ENCODE measurements at regions not wholly inside any gene's neighbourhood (a gene's known extent, or its start where the extent isn't known, plus 50 kb on each side); places are given as distances from the start of the nearest gene placed in this dataset.

GRCh38 chr1:199955235-199955634, 72.3 kb upstream of the NR5A2 start:
- in situ Hi-C loops (cut with MboI; ENCODE audit: low pct_unique_long_range_greater_than_20kb, low sequenced_read_pairs, unreplicated experiment): no loop called here
- no peak for TF ChIP-seq CTCF (IDR thresholded peaks at IDR 0.05; ENCODE audit: extremely low read depth, insufficient read depth, missing control alignments)

DNA sequence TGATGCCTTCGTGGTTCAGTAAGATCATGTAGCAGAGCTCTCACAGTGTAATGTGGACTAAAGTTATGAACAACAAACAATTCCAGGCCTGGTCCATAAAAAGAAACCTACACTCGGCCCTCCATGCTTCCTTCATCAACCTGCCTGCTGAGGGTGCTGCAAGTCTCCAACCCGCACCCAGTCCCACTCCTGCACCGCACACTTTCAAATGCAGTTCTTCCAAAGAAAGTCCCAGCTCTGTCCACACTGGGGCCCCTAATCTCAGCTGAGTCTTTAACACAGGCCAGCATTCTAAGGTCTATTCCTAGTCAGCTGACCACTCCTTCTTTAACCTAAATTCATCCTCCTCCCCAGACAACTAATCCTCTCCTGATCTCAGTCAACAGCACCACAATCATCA, 71.5 kb upstream of the NR5A2 start:
- TF ChIP-seq CTCF (IDR thresholded peaks at IDR 0.05; ENCODE audit: extremely low read depth, insufficient read depth, missing control alignments): no peak
- no peak for DNase-seq (ENCODE audit: low spot score)
- in situ Hi-C loops (cut with MboI; ENCODE audit: low pct_unique_long_range_greater_than_20kb, low sequenced_read_pairs, unreplicated experiment): no loop called here

More at GRCh38 chr1:199955235-199955634, 72.3 kb upstream of the NR5A2 start:
- no peak for DNase-seq (ENCODE audit: low spot score)

- in situ Hi-C loops (cut with MboI; ENCODE audit: low pct_unique_long_range_greater_than_20kb, low sequenced_read_pairs, unreplicated experiment): no loop called here
- TF ChIP-seq CTCF (IDR thresholded peaks at IDR 0.05; ENCODE audit: extremely low read depth, insufficient read depth, missing control alignments): no peak
- DNase-seq (ENCODE audit: low spot score): no peak
These were observed 68.3 kb upstream of the NR5A2 start for GRCh38 chr1:199959033-199959774.

GRCh38 chr1:199959775-199960110, 67.8 kb upstream of the NR5A2 start:
- no peak for DNase-seq (ENCODE audit: low spot score)
- TF ChIP-seq CTCF (IDR thresholded peaks at IDR 0.05; ENCODE audit: extremely low read depth, insufficient read depth, missing control alignments): no peak
- in situ Hi-C loops (cut with MboI; ENCODE audit: low pct_unique_long_range_greater_than_20kb, low sequenced_read_pairs, unreplicated experiment): no loop called here

GRCh38 chr1:199970125-199970524, 57.4 kb upstream of the NR5A2 start:
- no peak for DNase-seq (ENCODE audit: low spot score)
- in situ Hi-C loops (cut with MboI; ENCODE audit: low pct_unique_long_range_greater_than_20kb, low sequenced_read_pairs, unreplicated experiment): no loop called here
- TF ChIP-seq CTCF (IDR thresholded peaks at IDR 0.05; ENCODE audit: extremely low read depth, insufficient read depth, missing control alignments): no peak

- DNase-seq (ENCODE audit: low spot score): no peak
- in situ Hi-C loops (cut with MboI; ENCODE audit: low pct_unique_long_range_greater_than_20kb, low sequenced_read_pairs, unreplicated experiment): no loop called here
- TF ChIP-seq CTCF (IDR thresholded peaks at IDR 0.05; ENCODE audit: extremely low read depth, insufficient read depth, missing control alignments): no peak
These were observed 50.9 kb upstream of the NR5A2 start for GRCh38 chr1:199976496-199977144.

All from GM13977 (cell line).